ENCODE measurements at regions not wholly inside any gene's neighbourhood (a gene's known extent, or its start where the extent isn't known, plus 50 kb on each side); places are given as distances from the start of the nearest gene placed in this dataset.

DNA sequence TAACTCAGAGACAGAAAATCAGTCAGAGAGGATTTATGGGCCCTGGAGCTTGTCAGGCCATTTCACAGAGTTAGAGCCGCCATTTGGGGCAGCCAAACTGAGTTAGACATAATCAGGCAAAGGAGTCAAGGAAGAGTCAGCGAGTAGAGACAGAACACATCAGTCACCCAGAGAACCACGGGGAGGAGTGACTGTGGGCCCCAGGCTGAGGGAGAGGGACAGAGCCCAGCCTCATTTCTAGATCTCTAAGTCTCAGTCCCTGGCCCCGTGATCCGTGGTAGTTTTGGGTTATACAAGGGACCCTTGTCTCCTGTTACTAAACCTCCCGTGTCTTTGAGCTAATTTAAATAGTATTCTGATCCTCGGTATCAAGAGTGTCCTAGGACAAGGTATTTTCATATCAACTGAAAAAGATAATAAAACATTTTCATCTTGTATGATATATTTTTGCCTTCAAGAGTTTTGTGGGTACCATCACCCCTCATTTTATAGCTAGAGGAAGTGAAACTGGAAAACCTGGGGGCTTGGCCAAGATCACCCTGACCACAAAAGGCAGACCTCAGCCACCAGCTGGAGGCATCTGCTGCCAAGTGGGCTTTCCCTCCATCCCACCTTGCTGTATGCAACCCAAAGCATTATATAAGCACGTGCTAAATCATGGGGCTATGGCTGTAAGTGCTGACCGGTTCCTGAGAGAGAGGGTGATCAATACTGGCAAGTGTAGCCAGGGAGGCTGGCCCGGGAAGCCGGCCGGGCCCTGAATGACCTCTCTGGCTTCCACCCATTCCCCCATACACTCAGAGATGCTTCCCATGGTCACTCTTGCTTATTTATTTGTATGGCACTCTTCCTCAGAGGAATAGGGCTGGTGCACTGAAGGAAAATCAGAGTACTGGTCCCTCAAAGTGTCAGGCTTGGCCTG, 204.1 kb downstream of the BCOR start:
- Histone ChIP-seq H3K79me2 (ENCODE audit: control insufficient read depth, insufficient read depth, low read length) (no peaks in the 10 kb centered on the region), H3K9ac (ENCODE audit: insufficient read depth in 1 of 2, low read depth in 2 of 2, low read length in 2 of 2) (no peak overlapping the region), H3K27ac (ENCODE audit: extremely low read depth, low read depth, low read length) (no peak overlapping the region), H3K36me3 (ENCODE audit: control insufficient read depth, insufficient read depth, low read length) (no peaks in the 10 kb centered on the region), H3K4me2 (ENCODE audit: insufficient read depth, low read length) (no peak overlapping the region), H3K9me1 (ENCODE audit: control insufficient read depth, insufficient read depth, low read length) (no peaks in the 10 kb centered on the region), H2AFZ (ENCODE audit: low read depth, low read length) (no peak overlapping the region), H4K20me1 (replicated peaks; ENCODE audit: control insufficient read depth, insufficient read depth, low read length) (no peaks in the 10 kb centered on the region), H3K4me1 (replicated peaks in 1 of 2; ENCODE audit: control insufficient read depth in 2 of 2, insufficient read depth in 2 of 2, low read length in 2 of 2) (peaks cover 0 to 10% of the 10 kb centered on the region in 2 experiments; a peak in 1 of 5 replicates), H3K9me3 (replicated peaks; ENCODE audit: control insufficient read depth, insufficient read depth, low read depth, low read length) (no peaks in the 10 kb centered on the region), H3K27me3 (ENCODE audit: control insufficient read depth in 2 of 2, insufficient read depth in 2 of 2, low read length in 2 of 2) (no peaks in the 10 kb centered on the region; a peak in 1 of 5 replicates), H3K4me3 (no peak overlapping the region)
- in situ Hi-C loops (cut with MboI) (no loop called here), intact Hi-C loops (cut with micrococcal nuclease) (no loop called here)
- TF ChIP-seq, protein P1, sequence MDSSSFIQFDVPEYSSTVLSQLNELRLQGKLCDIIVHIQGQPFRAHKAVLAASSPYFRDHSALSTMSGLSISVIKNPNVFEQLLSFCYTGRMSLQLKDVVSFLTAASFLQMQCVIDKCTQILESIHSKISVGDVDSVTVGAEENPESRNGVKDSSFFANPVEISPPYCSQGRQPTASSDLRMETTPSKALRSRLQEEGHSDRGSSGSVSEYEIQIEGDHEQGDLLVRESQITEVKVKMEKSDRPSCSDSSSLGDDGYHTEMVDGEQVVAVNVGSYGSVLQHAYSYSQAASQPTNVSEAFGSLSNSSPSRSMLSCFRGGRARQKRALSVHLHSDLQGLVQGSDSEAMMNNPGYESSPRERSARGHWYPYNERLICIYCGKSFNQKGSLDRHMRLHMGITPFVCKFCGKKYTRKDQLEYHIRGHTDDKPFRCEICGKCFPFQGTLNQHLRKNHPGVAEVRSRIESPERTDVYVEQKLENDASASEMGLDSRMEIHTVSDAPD (CRISPR knock-in tag; IDR thresholded peaks at IDR 0.05) = no peak
- no peak for TF ChIP-seq MCM2 (IDR thresholded peaks at IDR 0.05; ENCODE audit: low read depth)
- TF ChIP-seq, protein P2, sequence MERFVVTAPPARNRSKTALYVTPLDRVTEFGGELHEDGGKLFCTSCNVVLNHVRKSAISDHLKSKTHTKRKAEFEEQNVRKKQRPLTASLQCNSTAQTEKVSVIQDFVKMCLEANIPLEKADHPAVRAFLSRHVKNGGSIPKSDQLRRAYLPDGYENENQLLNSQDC (CRISPR knock-in tag; IDR thresholded peaks at IDR 0.05) = no peak
- TF ChIP-seq SIN3B (IDR thresholded peaks at IDR 0.05; ENCODE audit: low read depth) = no peak
- peak in 1 of 3 experiments; percentile 30 for TF ChIP-seq YY1 (IDR thresholded peaks at IDR 0.05; ENCODE audit: borderline replicate concordance in 1 of 3, control insufficient read depth in 1 of 3, extremely low read depth in 1 of 3, insufficient read depth in 3 of 3, insufficient read length in 1 of 3, insufficient replicate concordance in 2 of 3, low read depth in 1 of 3, low read length in 2 of 3)
- TF ChIP-seq, protein P3, sequence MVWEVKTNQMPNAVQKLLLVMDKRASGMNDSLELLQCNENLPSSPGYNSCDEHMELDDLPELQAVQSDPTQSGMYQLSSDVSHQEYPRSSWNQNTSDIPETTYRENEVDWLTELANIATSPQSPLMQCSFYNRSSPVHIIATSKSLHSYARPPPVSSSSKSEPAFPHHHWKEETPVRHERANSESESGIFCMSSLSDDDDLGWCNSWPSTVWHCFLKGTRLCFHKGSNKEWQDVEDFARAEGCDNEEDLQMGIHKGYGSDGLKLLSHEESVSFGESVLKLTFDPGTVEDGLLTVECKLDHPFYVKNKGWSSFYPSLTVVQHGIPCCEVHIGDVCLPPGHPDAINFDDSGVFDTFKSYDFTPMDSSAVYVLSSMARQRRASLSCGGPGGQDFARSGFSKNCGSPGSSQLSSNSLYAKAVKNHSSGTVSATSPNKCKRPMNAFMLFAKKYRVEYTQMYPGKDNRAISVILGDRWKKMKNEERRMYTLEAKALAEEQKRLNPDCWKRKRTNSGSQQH (CRISPR knock-in tag; IDR thresholded peaks at IDR 0.05) = no peak
- DNase-seq (ENCODE audit: extremely low read depth in 1 of 4, low spot score in 3 of 4) (no peak), ATAC-seq (no peak), FAIRE-seq (no peak)
- POLR2A ChIA-PET = interaction anchor here (0.5 kb wide), 1 partner anchor 53 kb away, joined by 4 read pairs; no protein-coding TSS in a partner anchor
- WGBS (ENCODE audit: insufficient coverage, low coverage, missing lambda C conversion rate) = 29% methylated on average over 11 of the region's 12 CpGs
- CTCF ChIA-PET (ENCODE audit: low intra/inter-chr PET ratio) = no interaction called here
- no TSS peak for BruUV-seq (replicated peaks)
